ENCODE measurements at regions not wholly inside any gene's neighbourhood (a gene's known extent, or its start where the extent isn't known, plus 50 kb on each side); places are given as distances from the start of the nearest gene placed in this dataset.

- no peak overlapping the region for H3K4me2 ChIP-seq (ENCODE audit: insufficient read depth, low read length, poor library complexity, severe bottlenecking)
- peaks cover 7 to 17% of the 10 kb centered on the region in 2 donors for H3K36me3 ChIP-seq (replicated peaks in 1 of 2; ENCODE audit: control insufficient read depth in 2 of 2, insufficient read depth in 2 of 2, low read length in 2 of 2)
- H2AFZ ChIP-seq (ENCODE audit: low read length) = no peak overlapping the region
- H3K4ac ChIP-seq (ENCODE audit: low read length) = no peak overlapping the region
- no peak overlapping the region for H2BK12ac ChIP-seq (ENCODE audit: low read length)
- H3K4me1 ChIP-seq (ENCODE audit: control insufficient read depth in 2 of 2, insufficient read depth in 1 of 2, low read depth in 1 of 2, low read length in 2 of 2) = no peaks in the 10 kb centered on the region
- H2BK120ac ChIP-seq (ENCODE audit: low read depth, low read length) = no peak overlapping the region
- H3K4me3 ChIP-seq (ENCODE audit: low read length in 2 of 2) = no peak overlapping the region
- H4K8ac ChIP-seq (ENCODE audit: low read depth, low read length) = no peak overlapping the region
- H2AK5ac ChIP-seq (ENCODE audit: low read depth, low read length) = no peak overlapping the region
- no peak overlapping the region for H3K23ac ChIP-seq (ENCODE audit: low read depth, low read length, poor library complexity)
- no peak overlapping the region for H3K9ac ChIP-seq (ENCODE audit: low read depth, low read length, poor library complexity)
- no peak overlapping the region for H3K27ac ChIP-seq (replicated peaks; ENCODE audit: low read length)
- peaks cover 22 to 93% of the 10 kb centered on the region in 2 donors for H3K9me3 ChIP-seq (replicated peaks in 1 of 2; ENCODE audit: control insufficient read depth in 2 of 2, insufficient read depth in 1 of 2, low read depth in 1 of 2, low read length in 2 of 2)
- H2BK15ac ChIP-seq (ENCODE audit: low read length) = no peak overlapping the region
- no peak for DNase-seq (ENCODE audit: low spot score)
- no peak overlapping the region for H4K91ac ChIP-seq (ENCODE audit: low read depth, low read length, poor library complexity)
- H2BK5ac ChIP-seq (ENCODE audit: low read length) = no peak overlapping the region
- H3K79me1 ChIP-seq (ENCODE audit: low read depth, low read length) = peaks cover 3% of the 10 kb centered on the region
- no peak overlapping the region for H3K14ac ChIP-seq (ENCODE audit: low read length)
- H3K18ac ChIP-seq (ENCODE audit: low read length) = no peak overlapping the region
- H3K27me3 ChIP-seq (ENCODE audit: control insufficient read depth in 3 of 3, insufficient read depth in 3 of 3, low read depth in 1 of 3, low read length in 3 of 3) = no peaks in the 10 kb centered on the region
Measured at GRCh38 chr19:20397292-20397691, 168.3 kb downstream of the ZNF737 start.

DNA sequence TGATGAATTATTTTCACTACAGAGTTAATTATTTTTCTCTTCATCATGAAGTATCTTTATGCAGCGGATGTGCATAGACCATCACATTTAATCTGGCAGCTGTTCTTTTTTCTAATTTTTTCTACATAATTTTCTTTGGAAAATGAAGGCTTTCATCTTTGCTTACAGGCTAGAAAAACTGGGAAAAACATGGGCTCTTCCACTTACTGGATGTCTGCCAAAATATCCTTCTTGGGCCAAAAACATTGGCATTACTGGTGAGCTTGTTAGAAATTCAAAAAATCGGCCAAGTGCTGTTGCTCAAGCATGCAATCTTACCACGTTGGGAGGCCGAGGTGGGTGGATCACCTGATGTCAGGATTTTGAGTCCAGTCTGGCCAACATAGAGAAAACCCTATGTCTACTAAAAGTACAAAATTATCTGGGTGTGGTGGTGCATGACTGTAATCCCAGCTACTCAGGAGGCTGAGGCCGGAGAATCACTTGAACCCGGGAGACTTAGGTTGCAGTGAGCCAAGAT, 176.8 kb downstream of the ZNF737 start:
- H3K79me1 ChIP-seq (ENCODE audit: low read depth, low read length) = peaks cover 3% of the 10 kb centered on the region
- H3K23ac ChIP-seq (ENCODE audit: low read depth, low read length, poor library complexity) = no peak overlapping the region
- no peak overlapping the region for H2BK5ac ChIP-seq (ENCODE audit: low read length)
- peaks cover 6 to 17% of the 10 kb centered on the region in 2 donors for H3K9me3 ChIP-seq (replicated peaks in 1 of 2; ENCODE audit: control insufficient read depth in 2 of 2, insufficient read depth in 1 of 2, low read depth in 1 of 2, low read length in 2 of 2)
- H3K36me3 ChIP-seq (replicated peaks in 1 of 2; ENCODE audit: control insufficient read depth in 2 of 2, insufficient read depth in 2 of 2, low read length in 2 of 2) = no peaks in the 10 kb centered on the region
- H3K9ac ChIP-seq (ENCODE audit: low read depth, low read length, poor library complexity) = no peak overlapping the region
- no peak overlapping the region for H3K18ac ChIP-seq (ENCODE audit: low read length)
- H2AFZ ChIP-seq (ENCODE audit: low read length) = no peak overlapping the region
- H2BK15ac ChIP-seq (ENCODE audit: low read length) = no peak overlapping the region
- no peak overlapping the region for H3K4me2 ChIP-seq (ENCODE audit: insufficient read depth, low read length, poor library complexity, severe bottlenecking)
- H3K4me3 ChIP-seq (ENCODE audit: low read length in 2 of 2) = no peak overlapping the region
- H3K27me3 ChIP-seq (ENCODE audit: control insufficient read depth in 3 of 3, insufficient read depth in 3 of 3, low read depth in 1 of 3, low read length in 3 of 3) = no peaks in the 10 kb centered on the region
- H3K14ac ChIP-seq (ENCODE audit: low read length) = no peak overlapping the region
- WGBS, 2 donors (ENCODE audit: extremely low coverage in 2 of 2, insufficient read length in 2 of 2, insufficient replicate concordance in 1 of 2) = no CpG with 5 or more reads among the region's 6 CpGs
- no peak overlapping the region for H2BK120ac ChIP-seq (ENCODE audit: low read depth, low read length)
- no peak for DNase-seq (ENCODE audit: low spot score)
- no peaks in the 10 kb centered on the region for H3K4me1 ChIP-seq (ENCODE audit: control insufficient read depth in 2 of 2, insufficient read depth in 1 of 2, low read depth in 1 of 2, low read length in 2 of 2)
- no peak overlapping the region for H2AK5ac ChIP-seq (ENCODE audit: low read depth, low read length)
- H4K8ac ChIP-seq (ENCODE audit: low read depth, low read length) = no peak overlapping the region
- H2BK12ac ChIP-seq (ENCODE audit: low read length) = no peak overlapping the region
- H4K91ac ChIP-seq (ENCODE audit: low read depth, low read length, poor library complexity) = no peak overlapping the region
- no peak overlapping the region for H3K4ac ChIP-seq (ENCODE audit: low read length)
- H3K27ac ChIP-seq (replicated peaks; ENCODE audit: low read length) = no peak overlapping the region

- H3K9ac ChIP-seq (ENCODE audit: low read depth, low read length, poor library complexity) = no peak overlapping the region
- H2BK5ac ChIP-seq (ENCODE audit: low read length) = no peak overlapping the region
- H2BK15ac ChIP-seq (ENCODE audit: low read length) = no peak overlapping the region
- no peak overlapping the region for H3K4ac ChIP-seq (ENCODE audit: low read length)
- H2BK120ac ChIP-seq (ENCODE audit: low read depth, low read length) = no peak overlapping the region
- no peak overlapping the region for H2AFZ ChIP-seq (ENCODE audit: low read length)
- H3K27ac ChIP-seq (replicated peaks; ENCODE audit: low read length) = no peak overlapping the region
- H3K14ac ChIP-seq (ENCODE audit: low read length) = no peak overlapping the region
- no peak overlapping the region for H2BK12ac ChIP-seq (ENCODE audit: low read length)
- H4K91ac ChIP-seq (ENCODE audit: low read depth, low read length, poor library complexity) = no peak overlapping the region
- no peak overlapping the region for H3K4me2 ChIP-seq (ENCODE audit: insufficient read depth, low read length, poor library complexity, severe bottlenecking)
- no peaks in the 10 kb centered on the region for H3K36me3 ChIP-seq (replicated peaks in 1 of 2; ENCODE audit: control insufficient read depth in 2 of 2, insufficient read depth in 2 of 2, low read length in 2 of 2)
- WGBS, 2 donors (ENCODE audit: extremely low coverage in 2 of 2, insufficient read length in 2 of 2, insufficient replicate concordance in 1 of 2) = no CpG with 5 or more reads among the region's 2 CpGs
- no peak overlapping the region for H4K8ac ChIP-seq (ENCODE audit: low read depth, low read length)
- H3K23ac ChIP-seq (ENCODE audit: low read depth, low read length, poor library complexity) = no peak overlapping the region
- no peak overlapping the region for H3K4me3 ChIP-seq (ENCODE audit: low read length in 2 of 2)
- peaks cover 1 to 16% of the 10 kb centered on the region in 2 donors for H3K9me3 ChIP-seq (replicated peaks in 1 of 2; ENCODE audit: control insufficient read depth in 2 of 2, insufficient read depth in 1 of 2, low read depth in 1 of 2, low read length in 2 of 2)
- no peak overlapping the region for H3K18ac ChIP-seq (ENCODE audit: low read length)
- H3K27me3 ChIP-seq (ENCODE audit: control insufficient read depth in 3 of 3, insufficient read depth in 3 of 3, low read depth in 1 of 3, low read length in 3 of 3) = no peaks in the 10 kb centered on the region
- H2AK5ac ChIP-seq (ENCODE audit: low read depth, low read length) = no peak overlapping the region
- no peaks in the 10 kb centered on the region for H3K4me1 ChIP-seq (ENCODE audit: control insufficient read depth in 2 of 2, insufficient read depth in 1 of 2, low read depth in 1 of 2, low read length in 2 of 2)
- DNase-seq (ENCODE audit: low spot score) = no peak
- H3K79me1 ChIP-seq (ENCODE audit: low read depth, low read length) = peaks cover 3% of the 10 kb centered on the region
Measured at GRCh38 chr19:20385061-20385460, 180.5 kb downstream of the ZNF737 start.

DNA sequence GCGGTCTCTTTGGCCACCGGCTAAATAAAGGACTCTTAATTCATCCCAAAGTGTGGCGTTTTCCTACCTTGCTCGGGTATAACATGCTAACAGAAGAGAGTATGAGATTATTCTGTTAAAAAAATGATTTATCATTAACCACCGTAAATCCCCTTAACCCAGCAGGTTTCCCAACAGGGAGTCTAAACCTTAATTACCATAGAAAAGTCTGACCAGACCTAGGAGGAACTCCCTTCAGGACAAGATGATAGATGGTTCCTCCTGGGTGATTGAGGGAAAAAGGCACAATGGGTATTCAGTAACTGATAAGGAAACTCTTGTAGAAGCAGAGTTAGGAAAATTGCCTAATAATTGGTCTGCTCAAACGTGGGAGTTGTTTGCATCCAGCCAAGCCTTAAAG, 193.7 kb downstream of the ZNF737 start:
- H2AK5ac ChIP-seq (ENCODE audit: low read depth, low read length) = no peak overlapping the region
- H3K9me3 ChIP-seq (replicated peaks in 1 of 2; ENCODE audit: control insufficient read depth in 2 of 2, insufficient read depth in 1 of 2, low read depth in 1 of 2, low read length in 2 of 2) = peaks cover 0 to 4% of the 10 kb centered on the region in 2 donors
- no peak overlapping the region for H3K27ac ChIP-seq (replicated peaks; ENCODE audit: low read length)
- H2BK12ac ChIP-seq (ENCODE audit: low read length) = no peak overlapping the region
- H3K79me1 ChIP-seq (ENCODE audit: low read depth, low read length) = no peaks in the 10 kb centered on the region
- H3K36me3 ChIP-seq (replicated peaks in 1 of 2; ENCODE audit: control insufficient read depth in 2 of 2, insufficient read depth in 2 of 2, low read length in 2 of 2) = no peaks in the 10 kb centered on the region
- WGBS, 2 donors (ENCODE audit: extremely low coverage in 2 of 2, insufficient read length in 2 of 2, insufficient replicate concordance in 1 of 2) = no CpG with 5 or more reads among the region's 6 CpGs
- no peak overlapping the region for H3K9ac ChIP-seq (ENCODE audit: low read depth, low read length, poor library complexity)
- no peak overlapping the region for H2BK120ac ChIP-seq (ENCODE audit: low read depth, low read length)
- H2BK15ac ChIP-seq (ENCODE audit: low read length) = no peak overlapping the region
- H2BK5ac ChIP-seq (ENCODE audit: low read length) = no peak overlapping the region
- no peak overlapping the region for H3K14ac ChIP-seq (ENCODE audit: low read length)
- no peak overlapping the region for H3K4ac ChIP-seq (ENCODE audit: low read length)
- no peak overlapping the region for H2AFZ ChIP-seq (ENCODE audit: low read length)
- no peak overlapping the region for H3K18ac ChIP-seq (ENCODE audit: low read length)
- no peak overlapping the region for H4K8ac ChIP-seq (ENCODE audit: low read depth, low read length)
- H3K4me1 ChIP-seq (ENCODE audit: control insufficient read depth in 2 of 2, insufficient read depth in 1 of 2, low read depth in 1 of 2, low read length in 2 of 2) = peaks cover 4 to 7% of the 10 kb centered on the region in 2 donors
- no peak overlapping the region for H3K4me3 ChIP-seq (ENCODE audit: low read length in 2 of 2)
- no peak for DNase-seq (ENCODE audit: low spot score)
- H3K4me2 ChIP-seq (ENCODE audit: insufficient read depth, low read length, poor library complexity, severe bottlenecking) = no peak overlapping the region
- H3K27me3 ChIP-seq (ENCODE audit: control insufficient read depth in 3 of 3, insufficient read depth in 3 of 3, low read depth in 1 of 3, low read length in 3 of 3) = no peaks in the 10 kb centered on the region
- H3K23ac ChIP-seq (ENCODE audit: low read depth, low read length, poor library complexity) = no peak overlapping the region
- H4K91ac ChIP-seq (ENCODE audit: low read depth, low read length, poor library complexity) = no peak overlapping the region

Data from neuronal stem cell (in vitro differentiated cells).